ENCODE measurements at regions not wholly inside any gene's neighbourhood (a gene's known extent, or its start where the extent isn't known, plus 50 kb on each side); places are given as distances from the start of the nearest gene placed in this dataset.

DNA sequence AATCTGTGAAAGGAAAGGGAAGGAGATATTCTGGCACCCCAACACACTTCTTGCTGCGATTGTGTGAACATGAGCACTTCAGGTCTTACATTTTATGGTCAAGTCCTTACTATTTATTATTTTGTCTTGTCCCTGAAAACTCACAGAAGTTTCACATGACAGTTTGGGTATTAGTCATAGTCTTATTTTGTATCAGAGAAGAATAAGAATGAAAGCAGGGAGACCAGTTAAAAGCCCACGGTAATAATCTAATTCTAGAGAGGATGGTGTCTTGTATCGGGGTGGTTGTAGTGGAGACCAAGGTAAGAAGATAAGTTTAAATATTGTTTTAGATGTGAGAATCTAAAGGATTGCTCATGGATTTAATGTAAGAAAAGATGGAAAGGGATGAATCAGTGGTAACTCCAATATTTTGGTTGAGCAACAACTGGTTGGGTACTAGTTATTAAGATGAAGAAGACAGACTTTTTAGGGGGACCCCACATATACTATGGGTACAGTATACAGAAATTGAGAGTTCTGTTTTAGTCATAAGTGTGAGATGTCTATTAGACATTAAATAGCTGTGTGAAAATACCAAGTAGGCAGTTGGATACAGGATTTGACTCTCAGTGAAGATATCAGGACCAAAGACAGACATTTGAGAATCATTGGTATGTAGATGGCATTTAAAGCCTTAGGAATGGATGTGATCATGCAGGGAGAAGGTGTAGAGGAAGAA, 227.6 kb downstream of the MFSD1 start (continued):
- TF ChIP-seq CTCF (IDR thresholded peaks at IDR 0.05 in 2 of 3, conservative IDR thresholded peaks at IDR 0.05 in 1 of 3; ENCODE audit: borderline replicate concordance in 1 of 3, insufficient read depth in 1 of 3, low read depth in 2 of 3, low read length in 2 of 3) (no peak), ELF1 (IDR thresholded peaks at IDR 0.05; ENCODE audit: borderline replicate concordance, low read depth) (no peak), EZH2 (IDR thresholded peaks at IDR 0.05) (no peak), JUND (IDR thresholded peaks at IDR 0.05) (no peak), POLR2A (IDR thresholded peaks at IDR 0.05; ENCODE audit: borderline replicate concordance, extremely low read depth, insufficient read depth, insufficient read length) (no peak), MAX (IDR thresholded peaks at IDR 0.05) (no peak), ZFX (IDR thresholded peaks at IDR 0.05) (no peak), RAD21 (IDR thresholded peaks at IDR 0.05; ENCODE audit: low read depth) (no peak)

- no peaks in the 10 kb centered on the region for H3K9me2 ChIP-seq (ENCODE audit: insufficient read depth)
- no peak overlapping the region for H3K4me2 ChIP-seq (ENCODE audit: low read length)
- no TSS peak for BruUV-seq (replicated peaks)
- intact Hi-C loops (cut with micrococcal nuclease): no loop called here
- DNase-seq (ENCODE audit: low read depth, low spot score): no peak
- no peak overlapping the region for H3K9ac ChIP-seq (ENCODE audit: low read length)
- H3K27me3 ChIP-seq (ENCODE audit: insufficient read depth, low read length): no peaks in the 10 kb centered on the region
- H4K20me1 ChIP-seq (ENCODE audit: insufficient read depth): no peaks in the 10 kb centered on the region
- no peak overlapping the region for H3K27ac ChIP-seq (ENCODE audit: low read depth, low read length)
- no peaks in the 10 kb centered on the region for H3K79me2 ChIP-seq (ENCODE audit: insufficient read depth, low read length)
- H2AFZ ChIP-seq (ENCODE audit: low read depth, low read length, poor library complexity, severe bottlenecking): no peak overlapping the region
- no peaks in the 10 kb centered on the region for H3K4me1 ChIP-seq (ENCODE audit: control insufficient read depth in 1 of 2, insufficient read depth in 2 of 2, low read length in 2 of 2)
- RAD21 ChIA-PET (ENCODE audit: low non-redundant PET in 1 of 2, low total read pairs in 2 of 2, uncharacterized antibody in 2 of 2, unreplicated experiment in 2 of 2): no interaction called here
- no peaks in the 10 kb centered on the region for H3K9me3 ChIP-seq (ENCODE audit: control insufficient read depth in 1 of 2, insufficient read depth in 1 of 2, low read depth in 1 of 2, low read length in 2 of 2)
- POLR2A ChIA-PET: no interaction called here
- no peak for ATAC-seq
- H3K4me3 ChIP-seq (replicated peaks in 1 of 2; ENCODE audit: low read depth in 1 of 2, low read length in 2 of 2): no peak overlapping the region
- CTCF ChIA-PET: no interaction called here
- no peaks in the 10 kb centered on the region for H3K36me3 ChIP-seq (ENCODE audit: control insufficient read depth in 1 of 2, insufficient read depth in 2 of 2, low read length in 2 of 2)
- no peak for TF ChIP-seq EGR1 (IDR thresholded peaks at IDR 0.05; ENCODE audit: low read depth)
- no peak for TF ChIP-seq YY1 (IDR thresholded peaks at IDR 0.05; ENCODE audit: extremely low read depth, insufficient replicate concordance, low read depth, low read length)
These were observed 228.3 kb downstream of the MFSD1 start for GRCh38 chr3:159030138-159030670.

Data from HCT116 (cell line).